GM11168 (cell line): ENCODE measurements at regions not wholly inside any gene's neighbourhood (a gene's known extent, or its start where the extent isn't known, plus 50 kb on each side); places are given as distances from the start of the nearest gene placed in this dataset.
"Not testable (repeated sequence)": the region's sequence is repeated elsewhere in the genome, so short reads cannot be mapped to it uniquely, and the experiment has no call there.

Experiments
- in situ Hi-C: fragments of 300-500 bp; cut with MboI; formaldehyde crosslinking; loops from one replicate; pipeline ENCODE4 v1.12.0; 2022; ENCODE audit warnings: low sequenced_read_pairs; ENCODE audit not compliant: unreplicated experiment

DNA sequence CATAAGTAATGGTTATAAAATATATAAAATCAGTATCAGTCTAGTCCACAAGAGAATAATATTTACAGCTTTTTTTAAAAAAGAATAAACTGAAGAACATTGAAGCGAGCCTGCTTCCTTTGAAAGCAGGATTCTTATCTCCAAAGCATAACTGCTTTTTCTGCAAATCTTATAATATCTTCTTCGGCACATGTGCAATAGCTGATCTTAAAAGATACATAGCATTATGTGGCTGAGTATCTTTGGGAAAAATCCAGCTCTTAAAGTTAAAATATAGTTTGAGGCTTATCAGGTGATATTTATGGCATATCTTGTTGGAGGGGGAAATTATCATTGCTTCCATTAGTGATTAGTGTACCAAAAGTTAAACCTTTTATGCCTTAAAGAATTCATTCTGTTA lies 523.9 kb upstream of the ADGRL4 start:
- in situ Hi-C loops: no loop called here

DNA sequence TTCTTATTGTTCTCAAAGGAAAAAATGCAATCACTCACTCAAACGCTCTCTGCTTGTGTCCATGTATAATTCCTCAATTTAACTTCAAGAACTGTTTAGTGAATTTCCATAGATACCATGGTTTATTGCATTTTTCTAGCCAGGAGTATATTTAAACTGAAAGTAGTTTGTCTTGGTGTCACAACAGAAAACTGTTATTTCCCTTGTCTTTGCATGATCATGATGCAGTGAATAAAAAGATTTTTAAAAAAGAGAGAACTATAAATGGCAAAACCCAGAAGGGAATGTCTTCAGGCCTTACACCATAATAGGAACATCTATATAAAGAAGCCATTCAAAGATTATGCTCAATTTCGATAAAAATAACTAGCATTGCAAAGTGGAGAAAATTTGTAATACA lies 523.5 kb upstream of the ADGRL4 start:
- in situ Hi-C loops: no loop called here

DNA sequence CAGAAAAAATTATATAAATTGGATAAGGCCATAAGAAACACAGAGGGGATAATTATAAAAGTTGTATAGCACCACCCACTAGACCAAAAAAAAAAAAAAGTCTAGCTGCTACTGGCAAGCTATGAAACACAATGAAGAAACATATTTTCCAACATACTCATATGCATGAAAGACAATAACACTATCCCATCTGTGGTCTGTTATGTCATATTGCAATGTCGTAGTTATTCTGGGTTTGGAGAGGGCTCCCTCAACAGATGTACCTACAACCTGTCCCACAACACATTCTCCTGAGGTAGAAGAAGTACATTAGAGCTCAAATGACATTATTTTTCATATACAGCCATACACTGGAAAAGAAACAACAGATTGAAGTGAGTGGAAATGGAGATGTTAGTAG lies 517.6 kb upstream of the ADGRL4 start:
- in situ Hi-C loops: no loop called here

DNA sequence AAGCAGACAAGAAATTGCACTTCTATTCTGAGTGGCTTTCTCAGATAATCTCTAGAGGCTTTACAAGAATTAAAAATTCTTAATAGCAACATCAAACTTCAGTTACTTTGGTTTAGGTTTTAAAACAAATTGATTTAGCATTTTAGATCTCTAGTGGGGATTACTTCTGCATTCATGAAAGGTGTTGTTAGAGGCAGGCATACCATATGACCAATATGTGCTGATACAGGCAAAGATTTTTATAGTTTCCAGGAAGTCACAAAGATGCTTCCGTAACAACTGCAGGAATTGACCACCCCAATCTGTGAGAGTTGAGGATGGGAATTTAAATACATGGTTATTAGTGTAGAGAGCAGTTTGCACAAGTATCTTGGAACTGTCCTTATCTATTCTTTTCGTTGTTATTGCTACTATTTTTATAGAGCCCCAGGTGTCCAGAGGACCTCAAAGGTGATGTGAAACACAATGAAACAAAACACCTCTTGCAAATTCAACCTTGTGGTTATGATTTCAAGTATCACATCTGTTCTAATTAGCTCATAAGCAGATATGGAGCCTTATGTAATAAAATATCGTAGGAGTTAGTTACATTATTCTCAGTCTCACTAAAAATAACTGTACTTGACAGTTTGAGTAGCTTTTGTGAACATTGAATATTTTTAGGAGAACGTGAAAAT lies 512.7 kb upstream of the ADGRL4 start:
- in situ Hi-C loops: no loop called here

DNA sequence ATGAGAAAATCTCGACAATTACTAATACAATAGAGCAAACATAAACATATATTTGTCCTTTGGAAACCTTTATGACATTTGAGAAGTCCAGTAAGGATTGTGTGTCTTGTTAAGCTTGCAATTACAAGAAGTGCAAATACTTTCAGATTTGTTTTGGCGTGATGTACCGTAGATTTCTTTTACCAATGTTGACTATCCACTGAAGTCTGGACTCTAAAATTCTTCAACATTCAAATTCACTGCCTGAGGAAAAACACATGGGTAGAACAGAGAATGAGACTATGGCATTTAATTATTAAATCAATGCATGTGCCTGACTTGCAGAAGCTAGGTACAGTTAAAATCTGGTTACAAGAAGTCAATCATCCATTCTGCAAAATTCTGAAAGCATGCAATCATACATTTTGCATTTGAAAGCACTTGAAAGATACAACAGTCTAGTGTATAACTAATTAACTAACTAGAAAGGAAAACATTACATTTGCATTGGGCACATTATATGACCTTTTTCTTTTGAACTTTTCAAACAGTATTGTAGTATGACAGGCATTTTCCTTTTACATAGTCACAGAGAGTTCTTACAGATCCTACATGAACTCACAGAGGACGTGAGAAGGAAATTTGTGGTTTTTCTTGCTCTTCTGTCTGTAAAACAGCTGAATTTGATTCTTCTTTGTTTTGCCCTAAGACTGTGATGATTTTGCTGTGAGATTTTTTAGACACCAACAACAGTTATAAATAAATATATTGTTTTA lies 511.1 kb upstream of the ADGRL4 start:
- in situ Hi-C loops: no loop called here

DNA sequence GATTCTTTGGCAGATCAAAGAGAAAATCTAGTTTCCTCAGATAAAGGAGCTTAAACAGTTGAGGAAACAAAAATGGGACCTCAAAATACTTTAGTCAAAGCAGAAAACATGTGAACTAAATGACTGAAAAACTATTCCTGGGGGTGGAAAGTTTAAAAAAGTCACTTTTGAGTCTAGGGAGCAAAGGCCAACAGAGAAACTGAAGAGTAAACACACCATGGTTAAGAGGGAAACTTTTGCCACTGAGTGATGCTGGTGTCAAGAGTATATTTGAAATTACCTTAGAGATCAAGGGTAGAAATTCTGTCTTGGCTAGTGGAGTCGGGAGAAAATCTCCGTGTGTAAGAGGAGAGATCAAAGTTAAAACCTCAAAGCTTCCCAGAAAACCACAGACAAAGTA lies 501.2 kb upstream of the ADGRL4 start:
- in situ Hi-C loops: no loop called here

DNA sequence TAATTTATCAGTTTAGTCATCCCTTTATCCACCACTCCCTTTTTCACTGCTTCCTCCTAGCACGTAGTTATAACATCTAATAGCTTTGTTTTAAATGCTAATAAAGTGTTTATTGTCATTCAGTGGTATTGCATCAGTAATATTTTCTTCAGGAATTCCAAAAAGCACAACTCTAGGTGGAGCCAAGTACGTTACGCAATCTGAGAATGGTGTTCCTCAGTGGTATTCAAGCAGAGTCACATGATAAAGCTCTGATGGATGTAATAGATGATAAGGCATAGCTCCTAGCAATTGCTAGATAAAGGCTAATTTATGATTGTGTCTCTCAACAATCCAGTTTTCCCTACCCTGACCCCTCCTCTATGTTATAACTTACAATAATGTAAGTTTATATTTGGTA lies 494.6 kb upstream of the ADGRL4 start:
- in situ Hi-C loops: no loop called here

DNA sequence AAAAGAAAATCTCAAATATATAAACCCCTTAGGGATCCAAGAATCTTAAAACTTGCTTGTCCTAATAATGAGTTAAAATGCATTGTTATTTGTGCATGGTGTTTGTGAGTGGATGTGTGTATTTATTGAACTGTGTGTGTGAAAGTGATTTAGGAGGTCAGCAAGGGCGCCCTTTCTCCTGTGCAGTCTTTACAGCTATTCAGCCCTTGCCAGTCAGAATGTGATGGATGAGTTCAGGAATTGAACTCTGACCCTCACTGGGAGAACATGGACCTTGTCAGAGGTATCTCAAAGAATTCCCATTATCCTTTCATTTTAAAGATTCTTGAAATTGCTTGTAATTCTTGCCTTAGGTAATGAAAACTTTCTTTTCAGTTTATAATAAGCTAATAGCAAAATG lies 493.0 kb upstream of the ADGRL4 start:
- in situ Hi-C loops: no loop called here

DNA sequence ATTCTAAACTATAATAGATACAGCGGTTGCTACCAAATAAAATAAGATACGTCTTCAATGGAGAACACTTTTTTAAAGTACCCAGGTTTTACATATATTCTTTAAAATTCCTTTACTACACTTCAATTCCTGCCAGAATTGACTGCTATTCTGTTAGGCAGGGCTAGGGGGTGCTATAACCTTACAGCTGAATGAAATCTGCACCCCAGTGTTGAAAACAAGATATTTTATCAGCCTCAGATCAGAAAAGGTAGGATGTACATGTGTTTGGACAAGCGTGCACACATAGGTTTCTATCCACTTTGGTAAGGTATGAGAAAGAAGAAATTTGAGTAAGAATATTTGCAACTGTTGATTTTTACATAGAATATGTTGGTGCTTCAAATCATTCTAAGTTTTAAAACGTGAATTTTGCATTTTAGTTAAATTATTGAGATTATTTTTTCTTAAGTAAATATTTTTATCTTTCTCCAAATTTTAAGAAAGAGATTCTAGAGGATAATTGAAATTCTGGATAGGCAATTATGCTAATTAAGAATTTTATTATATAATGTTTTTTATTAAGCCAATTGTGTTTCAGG lies 490.8 kb upstream of the ADGRL4 start:
- in situ Hi-C loops: no loop called here

DNA sequence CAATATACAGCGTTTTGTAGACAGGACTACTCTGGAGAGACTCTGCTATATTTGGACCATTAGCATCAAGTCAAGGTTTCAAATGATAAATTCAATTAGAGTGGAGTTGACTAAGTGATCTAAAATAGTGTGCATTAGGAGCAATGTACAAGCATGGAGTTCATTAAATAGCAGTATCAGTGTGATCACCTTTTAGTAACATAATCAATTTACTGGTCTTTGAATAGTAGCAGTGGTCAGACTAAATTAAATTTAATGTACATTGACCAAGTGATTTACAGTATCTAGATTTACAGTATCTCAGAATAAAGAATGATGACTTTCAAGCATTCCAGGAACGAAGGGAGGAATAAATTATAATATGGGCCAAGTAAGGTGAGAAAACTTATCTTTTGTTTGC lies 489.6 kb upstream of the ADGRL4 start:
- in situ Hi-C loops: no loop called here

DNA sequence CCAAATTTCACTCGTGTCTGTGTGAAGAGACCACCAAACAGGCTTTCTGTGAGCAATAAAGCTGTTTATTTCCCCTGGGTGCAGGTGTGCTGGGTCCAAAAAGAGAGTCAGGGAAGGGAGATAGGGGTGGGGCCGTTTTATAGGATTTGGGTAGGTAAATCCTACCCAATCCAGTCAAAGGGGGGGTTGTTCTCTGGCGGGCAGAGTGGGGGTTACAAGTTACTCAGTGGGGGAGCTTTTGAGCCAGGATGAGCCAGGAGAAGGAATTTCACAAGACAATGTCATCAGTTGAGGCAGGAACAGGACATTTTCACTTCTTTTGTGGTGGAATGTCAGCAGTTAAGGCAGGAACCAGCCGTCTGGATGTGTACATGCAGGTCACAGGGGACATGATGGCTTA lies 487.2 kb upstream of the ADGRL4 start:
- in situ Hi-C loops: not testable (repeated sequence)

DNA sequence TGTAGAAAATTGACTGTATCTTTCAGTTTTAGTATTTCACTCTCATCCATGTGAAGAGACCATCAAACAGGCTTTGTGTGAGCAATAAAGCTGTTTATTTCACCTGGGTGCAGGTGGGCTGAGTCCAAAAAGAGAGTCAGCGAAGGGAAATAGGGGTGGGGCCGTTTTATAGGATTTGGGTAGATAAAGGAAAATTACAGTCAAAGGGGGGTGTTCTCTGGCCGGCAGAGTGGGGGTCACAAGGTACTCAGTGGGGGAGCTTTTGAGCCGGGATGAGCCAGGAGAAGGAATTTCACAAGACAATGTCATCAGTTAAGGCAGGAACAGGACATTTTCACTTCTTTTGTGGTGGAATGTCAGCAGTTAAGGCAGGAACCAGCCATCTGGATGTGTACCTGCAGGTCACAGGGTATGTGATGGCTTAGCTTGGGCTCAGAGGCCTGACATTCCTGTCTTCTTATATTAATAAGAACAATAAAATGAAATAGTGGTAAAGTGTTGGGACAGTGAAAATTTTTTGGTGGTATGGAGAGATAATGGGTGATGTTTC lies 482.1 kb upstream of the ADGRL4 start:
- in situ Hi-C loops: not testable (repeated sequence)

DNA sequence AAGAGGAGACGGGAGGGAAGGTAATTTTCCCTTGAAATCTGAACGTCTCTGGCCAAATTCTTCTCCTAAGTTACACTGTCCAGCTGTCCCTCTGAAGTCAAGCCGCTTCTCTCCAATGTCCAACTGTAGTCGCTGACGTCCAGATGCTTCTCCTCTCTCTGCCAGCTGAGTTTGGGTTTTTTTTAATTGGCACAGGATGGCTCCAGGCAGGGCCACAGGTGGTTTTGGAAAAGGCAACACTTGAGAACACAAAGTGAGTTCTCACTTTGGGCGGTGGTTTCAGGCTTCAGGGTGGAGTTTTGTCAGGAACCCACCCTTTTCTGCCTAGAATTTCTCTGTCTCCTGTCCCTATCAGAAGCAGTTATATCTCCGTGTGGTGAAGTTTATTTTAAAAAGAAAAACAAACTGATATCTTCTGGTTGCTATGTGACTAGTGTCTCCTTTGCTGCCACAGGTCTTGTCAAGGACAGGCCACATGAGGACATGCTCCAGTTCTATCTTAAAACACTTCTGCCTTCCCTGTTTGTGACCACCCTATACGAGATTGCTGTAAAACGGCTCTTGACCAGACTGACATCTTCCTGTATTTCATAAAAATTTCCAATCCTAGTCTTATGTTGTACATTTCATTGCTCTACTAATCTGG lies 472.3 kb upstream of the ADGRL4 start:
- in situ Hi-C loops: no loop called here

DNA sequence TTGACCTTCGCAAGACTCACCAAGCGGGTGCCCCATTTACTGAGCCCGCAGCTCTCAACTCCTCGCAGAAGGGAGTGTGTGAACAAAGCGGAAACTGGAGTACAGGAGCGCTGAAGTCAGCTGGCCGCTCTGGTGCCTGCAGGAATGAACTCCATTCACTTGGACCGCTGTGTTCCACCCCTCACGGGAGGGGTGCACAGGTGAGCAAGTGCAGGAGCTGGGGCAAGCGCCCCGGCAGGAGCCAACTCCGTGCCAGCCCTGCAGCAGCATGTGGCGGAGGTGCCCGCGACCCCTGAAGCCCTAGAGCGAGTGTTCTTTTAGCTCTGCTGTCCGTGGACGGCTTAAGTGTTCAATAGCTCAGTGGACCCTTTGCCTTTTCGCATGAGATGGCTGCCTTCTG lies 471.6 kb upstream of the ADGRL4 start:
- in situ Hi-C loops: no loop called here

DNA sequence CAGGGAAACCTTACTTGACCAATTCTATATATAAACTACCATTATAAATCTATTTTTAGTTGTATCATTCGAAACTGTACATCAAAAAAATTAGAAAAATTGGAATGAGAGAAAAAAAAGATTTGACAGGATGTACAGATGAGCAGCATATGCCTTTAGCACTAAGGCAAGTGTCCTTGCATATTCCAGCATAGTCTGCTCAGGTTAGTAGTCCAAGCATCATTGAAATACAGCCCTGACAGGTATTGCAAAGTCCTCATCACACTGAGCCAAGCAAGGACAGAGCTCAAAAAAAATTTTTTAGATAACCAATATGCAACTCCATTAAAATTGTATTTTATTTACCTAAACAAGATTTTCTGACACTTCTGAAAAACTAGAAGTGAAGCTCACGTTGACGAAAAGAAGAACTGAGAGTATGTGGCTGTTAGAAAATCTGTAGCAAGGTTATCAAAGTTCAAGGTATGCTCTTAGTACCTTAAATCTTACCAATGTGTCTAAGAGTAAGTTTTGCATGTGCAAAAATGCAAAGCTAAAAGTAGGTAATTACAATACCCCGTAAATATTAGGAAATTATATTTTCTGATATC lies 465.6 kb upstream of the ADGRL4 start:
- in situ Hi-C loops: no loop called here

DNA sequence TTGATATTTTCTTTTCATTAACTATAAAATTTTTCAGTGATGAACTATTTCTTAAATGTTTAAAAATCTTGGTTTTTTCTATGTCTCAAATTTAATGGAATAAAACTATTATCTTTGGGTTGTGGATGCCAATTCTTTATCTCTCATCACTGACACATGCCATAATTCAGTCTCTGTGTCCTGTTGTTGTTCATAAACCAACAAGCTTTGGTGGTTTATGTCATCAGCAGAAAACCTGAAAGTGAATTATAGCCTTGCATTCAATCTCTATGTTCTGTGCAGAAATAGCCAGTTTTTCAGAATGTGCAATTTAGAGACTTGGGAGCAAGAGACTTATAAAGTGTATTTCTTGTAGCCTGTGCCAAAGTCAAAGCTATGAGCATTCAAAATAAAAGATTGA lies 462.6 kb upstream of the ADGRL4 start:
- in situ Hi-C loops: no loop called here

DNA sequence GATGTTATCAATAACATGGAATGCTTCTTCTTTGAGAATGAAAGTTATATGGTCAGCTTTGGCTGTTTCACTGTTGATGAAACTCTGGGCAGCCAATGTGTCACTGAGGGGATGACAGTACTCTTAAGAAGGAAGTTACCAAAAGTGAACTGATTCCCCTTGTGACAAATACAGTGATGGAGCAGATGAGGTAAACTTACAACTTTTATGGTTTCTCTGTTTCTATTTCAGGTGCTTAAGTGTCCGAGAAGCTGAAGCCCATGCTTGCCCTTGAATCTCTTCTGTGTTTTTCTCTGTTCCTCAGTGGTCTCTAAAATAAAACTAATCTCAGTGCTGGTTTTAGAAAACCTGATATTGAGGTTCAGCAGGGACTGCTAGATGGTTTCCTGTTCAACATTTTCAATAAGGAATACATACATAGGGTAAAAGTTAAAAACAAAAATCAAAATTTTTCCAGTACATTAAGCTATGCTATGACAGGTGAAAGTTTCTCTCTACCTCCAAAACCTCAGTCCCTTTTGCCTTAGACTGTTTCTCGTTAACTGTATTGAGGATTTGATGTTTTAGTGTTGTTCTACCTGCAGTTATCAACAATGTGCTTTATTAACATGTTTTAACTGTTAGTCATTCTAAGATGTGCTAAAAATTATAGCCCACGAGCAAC lies 454.4 kb upstream of the ADGRL4 start:
- in situ Hi-C loops: no loop called here

DNA sequence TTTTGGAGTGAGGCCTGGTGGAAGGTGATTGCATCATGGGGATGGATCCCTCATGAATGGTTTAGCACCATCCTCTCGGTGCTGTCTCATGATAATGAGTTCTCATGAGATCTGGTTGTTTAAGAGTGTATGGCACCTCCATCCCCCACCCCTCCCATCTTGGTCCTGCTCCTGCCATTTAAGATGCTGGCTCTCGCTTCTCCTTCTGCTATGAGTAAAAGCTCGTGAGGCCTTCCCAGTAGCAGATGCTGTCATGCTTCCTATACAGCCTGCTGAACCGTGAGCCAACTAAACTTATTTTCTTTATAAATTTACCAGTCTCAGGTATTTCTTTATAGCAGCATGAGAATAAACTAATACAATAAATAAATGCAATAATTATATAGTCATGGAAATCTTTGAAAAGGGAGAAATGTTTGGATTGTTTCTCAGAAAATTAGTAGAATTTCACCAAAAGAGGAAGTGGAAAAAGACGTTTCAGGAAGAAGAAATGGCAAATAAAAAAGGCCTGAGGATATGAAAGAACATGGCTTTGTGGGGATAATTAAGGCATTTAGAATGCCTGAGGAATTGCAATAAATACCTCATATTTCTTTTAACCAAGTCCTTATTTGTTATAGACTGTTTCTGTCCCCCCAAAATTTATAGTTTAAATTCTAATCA lies 451.2 kb upstream of the ADGRL4 start:
- in situ Hi-C loops: no loop called here

DNA sequence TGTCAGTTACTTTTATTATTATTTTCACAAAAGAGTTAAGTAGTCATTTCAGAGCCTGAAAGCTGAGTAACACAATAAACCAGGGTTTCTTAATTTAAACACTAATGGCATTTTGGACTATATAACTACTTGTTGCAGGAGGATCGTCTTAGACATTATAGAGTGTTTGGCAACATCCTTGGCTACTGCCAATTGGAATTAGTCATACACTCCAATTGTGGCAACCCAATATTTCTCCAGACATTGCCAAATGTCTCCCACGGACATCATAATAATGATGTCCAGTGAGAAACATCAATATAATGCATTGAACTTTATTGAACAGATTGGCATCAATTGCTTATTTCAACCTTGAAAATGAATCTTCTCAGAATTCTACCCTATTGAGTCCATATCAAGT lies 441.9 kb upstream of the ADGRL4 start:
- in situ Hi-C loops: no loop called here

DNA sequence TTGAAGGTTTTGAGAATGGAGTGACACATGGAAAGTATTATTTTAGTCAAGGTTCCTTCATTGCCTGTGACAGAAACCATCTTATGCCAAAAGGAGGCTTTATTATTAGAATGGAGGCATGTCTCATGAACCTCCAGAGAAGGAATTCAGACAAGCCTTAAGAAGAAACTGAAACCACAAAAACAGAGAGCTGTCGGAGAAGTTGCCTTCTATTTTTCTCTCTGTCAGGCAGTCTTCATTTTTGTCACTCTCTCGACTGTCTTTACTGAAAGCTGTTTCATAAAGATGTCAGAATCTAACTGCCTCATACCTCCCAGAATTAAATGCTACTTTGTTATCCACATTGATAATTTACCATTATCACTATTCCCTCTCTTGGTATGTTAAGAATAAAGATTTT lies 434.7 kb upstream of the ADGRL4 start:
- in situ Hi-C loops: no loop called here
